Endodermal cell (in vitro differentiated cells): ENCODE measurements at regions not wholly inside any gene's neighbourhood (a gene's known extent, or its start where the extent isn't known, plus 50 kb on each side); places are given as distances from the start of the nearest gene placed in this dataset.

Experiments
- DNase-seq: peaks from one replicate; pipeline ENCODE4 v3.0.0-alpha.2; 2017
- H3K27ac ChIP-seq: 2 replicates; pipeline ENCODE4 v1.5.1; 2013; ENCODE audit warnings: mild to moderate bottlenecking, low read depth, low read length, moderate library complexity
- H3K27me3 ChIP-seq: 2 replicates; pipeline ENCODE4 v1.6.1; 2013; ENCODE audit warnings: mild to moderate bottlenecking, low read length, moderate library complexity; ENCODE audit not compliant: insufficient read depth, control insufficient read depth, poor library complexity, severe bottlenecking
- H3K36me3 ChIP-seq: 2 replicates; pipeline ENCODE4 v1.7.0; 2013; ENCODE audit warnings: mild to moderate bottlenecking, low read length, moderate library complexity; ENCODE audit not compliant: control insufficient read depth, insufficient read depth
- H3K4me1 ChIP-seq: one replicate; pipeline ENCODE4 v1.7.0; 2013; ENCODE audit warnings: low read length; ENCODE audit not compliant: control insufficient read depth, insufficient read depth
- H3K4me3 ChIP-seq: 2 replicates; pipeline ENCODE4 v1.5.1; 2013; ENCODE audit warnings: mild to moderate bottlenecking, low read length, moderate library complexity
- H3K9ac ChIP-seq: 2 replicates; pipeline ENCODE4 v1.6.1; 2013; ENCODE audit warnings: mild to moderate bottlenecking, low read length, moderate library complexity; ENCODE audit not compliant: poor library complexity, severe bottlenecking; ENCODE audit errors: extremely low read depth
- H3K9me3 ChIP-seq: 2 replicates; pipeline ENCODE4 v1.6.1; 2013; ENCODE audit warnings: mild to moderate bottlenecking, low read length, moderate library complexity; ENCODE audit not compliant: control insufficient read depth
- H3K27ac Mint-ChIP-seq: 2 replicates; pipeline ENCODE4 v1.8.0; 2020; ENCODE audit warnings: mixed read lengths
- H3K27me3 Mint-ChIP-seq: 2 replicates; pipeline ENCODE4 v1.8.0; 2021; ENCODE audit warnings: mild to moderate bottlenecking, mixed read lengths; ENCODE audit not compliant: insufficient read depth
- H3K36me3 Mint-ChIP-seq: 2 replicates; pipeline ENCODE4 v1.8.0; 2020; ENCODE audit warnings: low read depth, mixed read lengths
- H3K4me1 Mint-ChIP-seq: 2 replicates; pipeline ENCODE4 v1.8.0; 2020; ENCODE audit warnings: mixed read lengths
- H3K4me3 Mint-ChIP-seq: 2 replicates; pipeline ENCODE4 v1.8.0; 2020; ENCODE audit warnings: mild to moderate bottlenecking, moderate library complexity, mixed read lengths
- H3K9me3 Mint-ChIP-seq: 2 replicates; pipeline ENCODE4 v1.8.0; 2020; ENCODE audit warnings: mild to moderate bottlenecking, mixed read lengths
- CTCF ChIP-seq: fragments of 200-600 bp; sonication (generic); conservative IDR thresholded peaks from 2 replicates; pipeline ENCODE4 v1.5.0; 2021; ENCODE audit warnings: antibody characterized with exemption, mild to moderate bottlenecking
- WGBS, 2 experiments: methylation state at CpG; one replicate each; pipeline versions ENCODE4 v1.1.5 to v1.1.7; 2013; ENCODE audit warnings: missing lambda C conversion rate in 2 of 2, mixed read lengths in 1 of 2; ENCODE audit not compliant: insufficient coverage in 1 of 2, insufficient read length in 1 of 2; 5-methylcytosine and 5-hydroxymethylcytosine counted together

DNA sequence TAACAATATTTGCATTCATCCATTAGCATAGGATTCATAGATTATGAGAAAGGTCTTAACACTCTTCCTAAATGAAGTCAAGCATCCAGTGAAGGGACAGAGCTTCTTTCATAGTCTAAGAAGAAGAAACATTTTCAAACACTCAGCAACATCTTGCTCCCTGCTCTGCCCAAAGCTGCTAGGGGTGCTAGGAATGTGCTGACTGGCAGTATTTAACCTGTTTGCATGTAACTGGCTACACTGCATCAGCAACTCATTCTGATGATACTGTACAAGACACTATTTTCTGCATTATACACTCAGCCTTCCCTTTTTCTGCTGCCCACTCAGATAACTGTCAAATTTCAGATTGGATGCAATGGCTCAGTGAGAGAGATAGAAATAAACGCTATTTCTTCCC, 495.1 kb upstream of the ARID1B start:
- Mint-ChIP-seq H3K36me3 (no peaks in the 10 kb centered on the region), H3K27me3 (no peaks in the 10 kb centered on the region), H3K4me3 (no peak overlapping the region), H3K4me1 (peaks cover 1% of the 10 kb centered on the region), H3K9me3 (peaks cover 11% of the 10 kb centered on the region), H3K27ac (no peak overlapping the region)
- H3K4me1 ChIP-seq, result no peaks in the 10 kb centered on the region
- 95 to 100% methylated on average over 1 of the region's 1 CpG for WGBS, 2 experiments
- no peaks in the 10 kb centered on the region for H3K27me3 ChIP-seq
- DNase-seq, result no peak
- no peak for TF ChIP-seq CTCF
- no peaks in the 10 kb centered on the region for H3K36me3 ChIP-seq
- no peak overlapping the region for H3K4me3 ChIP-seq
- H3K27ac ChIP-seq, result no peak overlapping the region
- no peak overlapping the region for H3K9ac ChIP-seq
- H3K9me3 ChIP-seq, result peaks cover 11% of the 10 kb centered on the region

DNA sequence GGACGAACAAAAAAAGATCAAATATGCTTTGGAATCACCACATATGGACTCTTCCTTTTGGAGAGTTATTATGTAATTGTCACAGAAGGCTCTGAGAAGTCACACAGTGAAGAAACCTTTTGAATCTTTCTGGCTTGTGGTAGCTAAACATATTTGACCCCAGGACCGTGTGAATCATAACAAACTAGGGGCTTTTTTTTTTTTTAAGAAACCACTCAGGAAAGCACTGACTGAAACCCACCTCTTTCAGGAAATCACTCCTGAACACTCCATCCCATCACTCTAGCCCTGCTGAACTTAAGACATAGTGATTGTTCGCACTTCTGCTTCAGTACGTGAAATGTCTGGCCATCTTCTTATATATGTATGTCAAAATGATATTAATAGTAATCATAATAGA, 495.9 kb upstream of the ARID1B start:
- Histone ChIP-seq H3K27ac (no peak overlapping the region), H3K36me3 (no peaks in the 10 kb centered on the region), H3K9me3 (peaks cover 11% of the 10 kb centered on the region), H3K4me1 (no peaks in the 10 kb centered on the region), H3K9ac (no peak overlapping the region), H3K27me3 (no peaks in the 10 kb centered on the region), H3K4me3 (no peak overlapping the region)
- DNase-seq, result no peak
- WGBS, 2 experiments, result 87% methylated on average over 2 of the region's 4 CpGs; no CpG with 5 or more reads in 1 of the 2 experiments
- H3K4me1 Mint-ChIP-seq, result peaks cover 1% of the 10 kb centered on the region
- no peaks in the 10 kb centered on the region for H3K27me3 Mint-ChIP-seq
- peaks cover 12% of the 10 kb centered on the region for H3K9me3 Mint-ChIP-seq
- H3K36me3 Mint-ChIP-seq, result no peaks in the 10 kb centered on the region
- no peak overlapping the region for H3K27ac Mint-ChIP-seq
- H3K4me3 Mint-ChIP-seq, result no peak overlapping the region
- no peak for TF ChIP-seq CTCF

- peaks cover 11% of the 10 kb centered on the region for H3K9me3 ChIP-seq
- H3K4me1 ChIP-seq, result no peaks in the 10 kb centered on the region
- TF ChIP-seq CTCF, result no peak
- H3K9ac ChIP-seq, result no peak overlapping the region
- WGBS, 2 experiments, result 80 to 97% methylated on average over 4 of the region's 4 CpGs
- DNase-seq, result no peak
- Mint-ChIP-seq H3K36me3 (no peaks in the 10 kb centered on the region), H3K27me3 (no peaks in the 10 kb centered on the region), H3K4me1 (peaks cover 1% of the 10 kb centered on the region), H3K27ac (no peak overlapping the region), H3K9me3 (peaks cover 12% of the 10 kb centered on the region), H3K4me3 (no peak overlapping the region)
- no peak overlapping the region for H3K4me3 ChIP-seq
- no peaks in the 10 kb centered on the region for H3K27me3 ChIP-seq
- no peak overlapping the region for H3K27ac ChIP-seq
- no peaks in the 10 kb centered on the region for H3K36me3 ChIP-seq
Measured at GRCh38 chr6:156280065-156280464, 497.1 kb upstream of the ARID1B start.
